Nephron progenitor cell (in vitro differentiated cells): ENCODE measurements at regions not wholly inside any gene's neighbourhood (a gene's known extent, or its start where the extent isn't known, plus 50 kb on each side); places are given as distances from the start of the nearest gene placed in this dataset.

ENCODE experiments used
- DNase-seq: peaks from one replicate; pipeline ENCODE4 v3.0.0; 2021
- H3K27ac Mint-ChIP-seq: 2 replicates; pipeline ENCODE4 v1.8.0; 2021; ENCODE audit warnings: mild to moderate bottlenecking, moderate library complexity, mixed read lengths
- H3K27me3 Mint-ChIP-seq: 2 replicates; pipeline ENCODE4 v1.8.0; 2021; ENCODE audit warnings: mild to moderate bottlenecking, low read depth, mixed read lengths; ENCODE audit not compliant: poor library complexity
- H3K36me3 Mint-ChIP-seq: 2 replicates; pipeline ENCODE4 v1.8.0; 2021; ENCODE audit warnings: low read depth, mixed read lengths
- H3K4me1 Mint-ChIP-seq: 2 replicates; pipeline ENCODE4 v1.8.0; 2021; ENCODE audit warnings: mixed read lengths
- H3K4me3 Mint-ChIP-seq: 2 replicates; pipeline ENCODE4 v1.8.0; 2021; ENCODE audit warnings: mild to moderate bottlenecking, moderate library complexity, mixed read lengths
- H3K9me3 Mint-ChIP-seq: 2 replicates; pipeline ENCODE4 v1.8.0; 2021; ENCODE audit warnings: mild to moderate bottlenecking, moderate library complexity, mixed read lengths
- TF ChIP-seq, protein P1 (sequence below): fragments of 200-600 bp; sonication (generic); IDR thresholded peaks from 2 replicates; pipeline ENCODE4 v1.5.0; 2021; ENCODE audit warnings: antibody characterized with exemption

DNA sequence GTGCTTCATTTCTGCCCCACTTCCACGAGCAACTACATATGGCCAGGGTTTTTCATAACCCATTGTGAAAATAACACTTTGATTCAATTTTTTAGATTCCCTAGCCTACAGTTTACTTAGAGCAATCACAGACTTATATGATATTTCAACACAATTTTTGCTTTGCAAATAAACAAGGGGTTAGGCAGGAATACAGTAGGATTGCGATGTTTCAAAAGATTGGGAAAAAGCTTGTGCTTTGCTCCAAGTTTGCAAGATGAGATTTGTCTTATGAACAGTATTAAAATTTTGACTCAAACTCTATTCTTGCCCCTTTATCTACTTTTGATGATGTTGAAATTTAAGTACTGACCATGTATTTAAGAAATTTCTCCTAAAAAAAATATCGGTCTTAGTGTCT, 814.5 kb upstream of the PIK3C3 start:
- Mint-ChIP-seq H3K36me3 (peaks cover 19% of the 10 kb centered on the region), H3K4me1 (peaks cover 32% of the 10 kb centered on the region), H3K4me3 (no peak overlapping the region), H3K9me3 (no peaks in the 10 kb centered on the region), H3K27me3 (no peaks in the 10 kb centered on the region), H3K27ac (no peak overlapping the region)
- DNase-seq: no peak
- TF ChIP-seq, protein P1, sequence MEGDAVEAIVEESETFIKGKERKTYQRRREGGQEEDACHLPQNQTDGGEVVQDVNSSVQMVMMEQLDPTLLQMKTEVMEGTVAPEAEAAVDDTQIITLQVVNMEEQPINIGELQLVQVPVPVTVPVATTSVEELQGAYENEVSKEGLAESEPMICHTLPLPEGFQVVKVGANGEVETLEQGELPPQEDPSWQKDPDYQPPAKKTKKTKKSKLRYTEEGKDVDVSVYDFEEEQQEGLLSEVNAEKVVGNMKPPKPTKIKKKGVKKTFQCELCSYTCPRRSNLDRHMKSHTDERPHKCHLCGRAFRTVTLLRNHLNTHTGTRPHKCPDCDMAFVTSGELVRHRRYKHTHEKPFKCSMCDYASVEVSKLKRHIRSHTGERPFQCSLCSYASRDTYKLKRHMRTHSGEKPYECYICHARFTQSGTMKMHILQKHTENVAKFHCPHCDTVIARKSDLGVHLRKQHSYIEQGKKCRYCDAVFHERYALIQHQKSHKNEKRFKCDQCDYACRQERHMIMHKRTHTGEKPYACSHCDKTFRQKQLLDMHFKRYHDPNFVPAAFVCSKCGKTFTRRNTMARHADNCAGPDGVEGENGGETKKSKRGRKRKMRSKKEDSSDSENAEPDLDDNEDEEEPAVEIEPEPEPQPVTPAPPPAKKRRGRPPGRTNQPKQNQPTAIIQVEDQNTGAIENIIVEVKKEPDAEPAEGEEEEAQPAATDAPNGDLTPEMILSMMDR: no peak

DNA sequence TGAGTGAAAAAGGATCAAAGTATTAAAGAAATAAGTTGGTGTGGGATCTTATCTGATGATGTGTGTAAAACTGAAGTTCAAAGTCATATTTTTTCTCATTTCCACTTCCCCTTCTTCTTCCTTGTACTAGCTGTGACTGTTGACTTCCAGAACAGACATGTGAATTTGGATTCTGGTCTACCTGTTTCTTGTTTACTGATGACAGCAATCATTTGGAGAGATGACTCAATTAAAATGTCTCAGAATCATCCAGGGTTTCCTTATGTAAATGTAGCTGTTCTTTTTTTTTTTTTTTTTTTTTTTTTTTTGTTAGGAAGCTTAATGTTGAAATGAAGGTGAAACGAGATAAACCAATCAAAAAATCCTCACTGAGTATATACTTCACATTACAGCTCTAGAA, 819.9 kb upstream of the PIK3C3 start:
- no peak overlapping the region for H3K4me3 Mint-ChIP-seq
- peaks cover 43% of the 10 kb centered on the region for H3K4me1 Mint-ChIP-seq
- H3K36me3 Mint-ChIP-seq: peaks cover 5% of the 10 kb centered on the region
- no peaks in the 10 kb centered on the region for H3K27me3 Mint-ChIP-seq
- no peak overlapping the region for H3K27ac Mint-ChIP-seq
- no peak for DNase-seq
- peaks cover 3% of the 10 kb centered on the region for H3K9me3 Mint-ChIP-seq
- TF ChIP-seq, protein P1: no peak

DNA sequence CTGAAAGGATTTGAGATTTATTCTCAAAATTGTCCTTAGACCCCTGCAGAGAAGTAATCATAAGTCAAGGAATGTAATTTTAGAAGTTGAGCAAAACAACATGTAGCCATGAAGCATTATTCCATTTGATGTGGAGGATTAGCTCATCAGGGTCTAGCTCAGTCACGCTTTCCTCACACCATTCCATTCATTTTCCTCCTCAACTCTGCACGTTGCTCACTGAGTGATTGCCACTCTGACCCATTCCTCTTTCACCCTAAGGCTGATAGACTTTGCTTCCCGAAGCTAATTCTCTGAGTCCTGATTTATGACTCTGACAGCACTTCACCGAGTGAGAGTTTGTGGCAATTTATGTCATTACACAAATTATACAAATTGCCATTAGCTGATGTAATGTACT, 820.6 kb upstream of the PIK3C3 start:
- peaks cover 5% of the 10 kb centered on the region for H3K36me3 Mint-ChIP-seq
- H3K4me1 Mint-ChIP-seq: peaks cover 37% of the 10 kb centered on the region
- no peak for DNase-seq
- H3K27ac Mint-ChIP-seq: peak overlapping the region; percentile 65
- TF ChIP-seq, protein P1: no peak
- H3K9me3 Mint-ChIP-seq: peaks cover 3% of the 10 kb centered on the region
- H3K4me3 Mint-ChIP-seq: no peak overlapping the region
- H3K27me3 Mint-ChIP-seq: no peaks in the 10 kb centered on the region

DNA sequence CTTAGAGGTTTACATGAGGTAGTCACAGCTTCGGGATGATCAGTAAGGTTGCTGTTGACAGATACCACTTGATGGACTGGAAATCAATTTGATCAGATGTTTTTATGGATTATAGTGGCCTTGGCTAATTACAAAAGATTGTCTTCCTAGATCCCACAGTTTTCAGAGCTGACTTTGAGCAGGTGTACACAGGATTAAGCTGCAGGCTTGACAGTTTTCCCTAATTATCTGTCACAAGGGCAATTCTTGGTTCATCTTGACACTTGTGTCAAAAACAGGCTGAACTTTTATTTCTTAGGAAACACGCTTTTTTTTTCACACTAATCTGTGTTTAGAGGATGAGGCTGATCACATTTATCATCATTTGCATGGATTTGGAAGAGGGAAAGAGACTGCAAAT, 824.0 kb upstream of the PIK3C3 start:
- Mint-ChIP-seq H3K9me3 (peaks cover 3% of the 10 kb centered on the region), H3K27ac (no peak overlapping the region), H3K4me3 (no peak overlapping the region), H3K4me1 (peaks cover 31% of the 10 kb centered on the region), H3K36me3 (peaks cover 5% of the 10 kb centered on the region), H3K27me3 (no peaks in the 10 kb centered on the region)
- DNase-seq: no peak
- TF ChIP-seq, protein P1: no peak

DNA sequence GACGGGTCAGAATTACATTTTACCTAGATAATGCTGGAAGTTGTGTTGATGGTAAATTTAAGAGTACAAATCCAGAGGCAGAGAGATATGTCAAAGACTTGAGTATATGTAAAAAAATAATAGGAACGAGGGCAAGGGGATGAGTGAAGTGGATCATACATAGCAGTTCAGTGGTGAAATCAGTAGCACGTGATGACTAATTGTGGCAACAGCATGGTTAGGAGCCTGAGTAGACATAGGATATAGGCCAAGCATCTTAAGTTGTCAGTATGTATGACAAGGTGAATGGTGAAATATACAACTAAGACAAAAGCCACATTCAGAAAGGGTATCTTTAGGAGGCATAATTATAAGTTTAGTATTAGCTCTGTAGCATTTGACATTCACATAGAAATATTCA, 826.5 kb upstream of the PIK3C3 start:
- TF ChIP-seq, protein P1: no peak
- H3K9me3 Mint-ChIP-seq: peaks cover 10% of the 10 kb centered on the region
- DNase-seq: no peak
- peaks cover 14% of the 10 kb centered on the region for H3K4me1 Mint-ChIP-seq
- H3K36me3 Mint-ChIP-seq: peaks cover 5% of the 10 kb centered on the region
- H3K27me3 Mint-ChIP-seq: no peaks in the 10 kb centered on the region
- no peak overlapping the region for H3K27ac Mint-ChIP-seq
- H3K4me3 Mint-ChIP-seq: no peak overlapping the region

DNA sequence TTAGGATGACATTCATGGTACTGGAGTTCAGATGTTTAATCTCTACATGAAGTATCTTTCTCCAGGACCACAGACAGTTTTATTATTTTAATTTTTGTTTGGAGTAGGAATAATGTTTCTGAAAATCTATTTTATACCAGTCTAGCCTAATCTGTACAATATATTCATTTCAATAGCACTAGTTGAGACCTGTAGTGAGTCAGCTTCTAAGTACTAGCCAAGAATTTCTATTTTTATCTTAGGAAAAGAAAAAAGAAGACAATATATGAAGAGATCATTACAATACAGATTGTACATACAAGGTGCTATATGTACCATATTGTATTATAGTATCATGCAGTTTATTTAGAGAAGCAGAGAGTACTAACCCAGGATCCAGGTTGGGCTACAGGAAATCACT, 826.9 kb upstream of the PIK3C3 start:
- H3K9me3 Mint-ChIP-seq: peaks cover 12% of the 10 kb centered on the region
- TF ChIP-seq, protein P1: no peak
- H3K36me3 Mint-ChIP-seq: peaks cover 5% of the 10 kb centered on the region
- DNase-seq: no peak
- peaks cover 10% of the 10 kb centered on the region for H3K4me1 Mint-ChIP-seq
- no peak overlapping the region for H3K4me3 Mint-ChIP-seq
- H3K27me3 Mint-ChIP-seq: no peaks in the 10 kb centered on the region
- no peak overlapping the region for H3K27ac Mint-ChIP-seq
